DND-41 (cell line): ENCODE measurements at regions not wholly inside any gene's neighbourhood (a gene's known extent, or its start where the extent isn't known, plus 50 kb on each side); places are given as distances from the start of the nearest gene placed in this dataset.

Experiments used
- CTCF ChIP-seq: IDR thresholded peaks from 2 replicates; pipeline ENCODE4 v1.5.1; 2012; ENCODE audit warnings: borderline replicate concordance, low read length, moderate library complexity, mild to moderate bottlenecking; ENCODE audit not compliant: poor library complexity, severe bottlenecking; ENCODE audit errors: extremely low read depth
- EZH2 ChIP-seq: IDR thresholded peaks from 3 replicates; pipeline ENCODE4 v1.6.1; 2012; ENCODE audit warnings: borderline replicate concordance, low read depth, mild to moderate bottlenecking, moderate library complexity, low read length, inconsistent platforms; ENCODE audit not compliant: severe bottlenecking

- no peak for TF ChIP-seq CTCF
- TF ChIP-seq EZH2: no peak
Observed at GRCh38 chr3:182698078-182698477, 95.2 kb upstream of the ATP11B start.
